ENCODE measurements at regions not wholly inside any gene's neighbourhood (a gene's known extent, or its start where the extent isn't known, plus 50 kb on each side); places are given as distances from the start of the nearest gene placed in this dataset.

- H3K36me3 ChIP-seq (ENCODE audit: control insufficient read depth, low read depth, low read length): no peaks in the 10 kb centered on the region
Observed at GRCh38 chr5:158373608-158374395, 514.9 kb upstream of the CLINT1 start.

DNA sequence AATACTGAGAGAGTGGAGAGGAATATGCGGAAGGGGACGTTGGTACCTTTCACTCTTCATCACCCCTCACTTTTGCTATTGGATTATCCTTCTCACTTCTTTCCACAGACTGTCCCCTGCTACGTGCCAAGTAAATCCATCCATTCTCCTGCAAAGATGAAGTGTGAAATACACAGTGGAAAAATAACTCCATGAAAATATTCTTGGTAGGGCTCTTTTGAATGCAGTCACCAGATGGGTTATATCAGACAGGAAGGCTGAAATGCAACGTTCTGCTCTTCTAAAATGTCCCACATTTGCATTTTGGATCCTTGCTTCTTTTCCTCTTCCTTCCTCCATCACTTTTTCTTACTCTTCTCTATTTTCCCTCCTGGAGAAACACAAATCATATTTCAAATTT is 510.3 kb upstream of the CLINT1 start:
- no peak overlapping the region for H3K9ac ChIP-seq (ENCODE audit: low read length)
- no peaks in the 10 kb centered on the region for H3K36me3 ChIP-seq (ENCODE audit: control insufficient read depth, low read depth, low read length)
- no peaks in the 10 kb centered on the region for H3K9me3 ChIP-seq (ENCODE audit: control insufficient read depth, low read depth, low read length)
- H3K4me3 ChIP-seq (ENCODE audit: low read length): no peak overlapping the region
- no peaks in the 10 kb centered on the region for H3K27me3 ChIP-seq (ENCODE audit: control insufficient read depth, insufficient read depth, low read length)
- no peak overlapping the region for H3K27ac ChIP-seq (ENCODE audit: low read length)
- H3K4me1 ChIP-seq (ENCODE audit: control insufficient read depth, low read depth, low read length): peaks cover 5% of the 10 kb centered on the region

More at GRCh38 chr5:158373608-158374395, 514.9 kb upstream of the CLINT1 start:
- no peak overlapping the region for H3K27ac ChIP-seq (ENCODE audit: low read length)
- H3K9ac ChIP-seq (ENCODE audit: low read length): no peak overlapping the region
- H3K27me3 ChIP-seq (ENCODE audit: control insufficient read depth, insufficient read depth, low read length): no peaks in the 10 kb centered on the region
- no peak overlapping the region for H3K4me3 ChIP-seq (ENCODE audit: low read length)
- H3K9me3 ChIP-seq (ENCODE audit: control insufficient read depth, low read depth, low read length): no peaks in the 10 kb centered on the region
- H3K4me1 ChIP-seq (ENCODE audit: control insufficient read depth, low read depth, low read length): no peaks in the 10 kb centered on the region

GRCh38 chr5:158368686-158369085 is 509.7 kb upstream of the CLINT1 start:
- H3K9ac ChIP-seq (ENCODE audit: low read length): no peak overlapping the region
- H3K4me1 ChIP-seq (ENCODE audit: control insufficient read depth, low read depth, low read length): peaks cover 8% of the 10 kb centered on the region
- H3K4me3 ChIP-seq (ENCODE audit: low read length): no peak overlapping the region
- H3K36me3 ChIP-seq (ENCODE audit: control insufficient read depth, low read depth, low read length): no peaks in the 10 kb centered on the region
- no peaks in the 10 kb centered on the region for H3K27me3 ChIP-seq (ENCODE audit: control insufficient read depth, insufficient read depth, low read length)
- H3K27ac ChIP-seq (ENCODE audit: low read length): no peak overlapping the region
- H3K9me3 ChIP-seq (ENCODE audit: control insufficient read depth, low read depth, low read length): no peaks in the 10 kb centered on the region

GRCh38 chr5:158364367-158364766 is 505.4 kb upstream of the CLINT1 start:
- Histone ChIP-seq H3K4me3 (ENCODE audit: low read length) (no peak overlapping the region), H3K36me3 (ENCODE audit: control insufficient read depth, low read depth, low read length) (no peaks in the 10 kb centered on the region), H3K27me3 (ENCODE audit: control insufficient read depth, insufficient read depth, low read length) (no peaks in the 10 kb centered on the region)

DNA sequence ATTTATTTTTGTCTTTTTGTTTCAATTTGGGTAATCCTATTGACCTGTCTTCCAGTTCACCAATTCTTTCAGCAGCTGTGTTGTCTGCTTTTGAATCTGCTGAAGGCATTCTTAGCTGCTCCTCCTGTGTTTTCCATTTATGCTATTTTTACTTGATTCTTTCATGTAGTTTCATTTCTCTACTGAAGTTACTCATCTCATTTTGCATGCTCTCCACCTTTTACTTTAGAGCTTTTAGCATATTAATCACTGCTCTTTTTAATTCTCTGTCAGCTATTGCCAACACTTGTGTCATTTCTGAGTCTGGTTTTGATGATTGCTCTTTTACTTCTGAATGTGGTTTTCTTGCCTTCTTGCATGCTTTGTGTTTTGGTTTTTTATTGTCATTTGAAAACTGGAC is 496.0 kb upstream of the CLINT1 start:
- Histone ChIP-seq H3K4me3 (ENCODE audit: low read length) (no peak overlapping the region), H3K4me1 (ENCODE audit: control insufficient read depth, low read depth, low read length) (peaks cover 4% of the 10 kb centered on the region), H3K9me3 (ENCODE audit: control insufficient read depth, low read depth, low read length) (no peaks in the 10 kb centered on the region), H3K27me3 (ENCODE audit: control insufficient read depth, insufficient read depth, low read length) (no peaks in the 10 kb centered on the region), H3K9ac (ENCODE audit: low read length) (no peak overlapping the region), H3K27ac (ENCODE audit: low read length) (no peak overlapping the region), H3K36me3 (ENCODE audit: control insufficient read depth, low read depth, low read length) (no peaks in the 10 kb centered on the region)

More at GRCh38 chr5:158364367-158364766, 505.4 kb upstream of the CLINT1 start:
- no peak overlapping the region for H3K27ac ChIP-seq (ENCODE audit: low read length)
- peaks cover 8% of the 10 kb centered on the region for H3K4me1 ChIP-seq (ENCODE audit: control insufficient read depth, low read depth, low read length)
- H3K9ac ChIP-seq (ENCODE audit: low read length): no peak overlapping the region
- H3K9me3 ChIP-seq (ENCODE audit: control insufficient read depth, low read depth, low read length): no peaks in the 10 kb centered on the region

- no peaks in the 10 kb centered on the region for H3K36me3 ChIP-seq (ENCODE audit: control insufficient read depth, low read depth, low read length)
- no peak overlapping the region for H3K4me3 ChIP-seq (ENCODE audit: low read length)
- peaks cover 4% of the 10 kb centered on the region for H3K4me1 ChIP-seq (ENCODE audit: control insufficient read depth, low read depth, low read length)
- no peaks in the 10 kb centered on the region for H3K27me3 ChIP-seq (ENCODE audit: control insufficient read depth, insufficient read depth, low read length)
- H3K9ac ChIP-seq (ENCODE audit: low read length): no peak overlapping the region
- no peaks in the 10 kb centered on the region for H3K9me3 ChIP-seq (ENCODE audit: control insufficient read depth, low read depth, low read length)
- no peak overlapping the region for H3K27ac ChIP-seq (ENCODE audit: low read length)
Observed at GRCh38 chr5:158351485-158352125, 492.7 kb upstream of the CLINT1 start.

DNA sequence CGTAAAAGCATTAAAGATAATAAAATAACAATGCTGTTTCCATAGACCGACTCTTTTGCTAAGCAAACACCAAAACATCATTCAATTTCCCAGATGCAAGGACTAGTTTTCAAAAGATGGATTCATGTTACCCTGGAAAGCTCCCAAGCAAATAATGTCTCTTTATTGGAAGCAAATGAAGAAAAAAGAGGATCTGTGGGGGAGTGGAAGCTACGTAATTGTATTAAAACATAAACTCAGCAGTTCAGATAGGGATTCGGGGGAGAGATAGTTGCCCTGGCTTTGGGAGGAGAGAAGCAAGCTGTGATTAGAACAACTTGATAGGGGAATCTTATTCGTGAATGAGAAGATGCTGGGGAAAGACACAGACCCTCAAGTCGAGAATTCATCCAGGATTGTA is 491.0 kb upstream of the CLINT1 start:
- H3K9me3 ChIP-seq (ENCODE audit: control insufficient read depth, low read depth, low read length): peaks cover 4% of the 10 kb centered on the region

DNA sequence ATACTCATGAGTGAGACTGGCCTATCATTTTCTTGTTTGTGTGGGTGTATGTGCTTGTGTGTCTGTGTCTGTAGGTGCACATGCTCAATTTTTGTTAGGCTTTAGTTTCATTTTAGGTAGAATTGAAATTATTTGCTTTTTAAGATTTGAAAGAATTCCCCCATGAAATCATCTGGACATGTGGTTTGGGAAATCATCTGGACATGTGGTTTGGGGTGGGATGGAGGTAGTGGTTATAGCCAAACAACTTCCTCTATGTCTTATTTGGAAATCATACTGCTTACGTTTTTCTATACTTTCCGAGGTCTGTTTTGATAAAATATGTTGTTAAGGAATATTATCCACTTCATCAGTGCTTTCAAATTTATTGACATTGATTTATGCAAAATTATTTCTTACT is 485.4 kb upstream of the CLINT1 start:
- Histone ChIP-seq H3K9ac (ENCODE audit: low read length) (no peak overlapping the region), H3K4me3 (ENCODE audit: low read length) (no peak overlapping the region), H3K36me3 (ENCODE audit: control insufficient read depth, low read depth, low read length) (no peaks in the 10 kb centered on the region), H3K4me1 (ENCODE audit: control insufficient read depth, low read depth, low read length) (no peaks in the 10 kb centered on the region), H3K27me3 (ENCODE audit: control insufficient read depth, insufficient read depth, low read length) (no peaks in the 10 kb centered on the region), H3K9me3 (ENCODE audit: control insufficient read depth, low read depth, low read length) (peaks cover 4% of the 10 kb centered on the region), H3K27ac (ENCODE audit: low read length) (no peak overlapping the region)

More for the DNA sequence above, 491.0 kb upstream of the CLINT1 start:
- no peak overlapping the region for H3K9ac ChIP-seq (ENCODE audit: low read length)
- H3K27me3 ChIP-seq (ENCODE audit: control insufficient read depth, insufficient read depth, low read length): no peaks in the 10 kb centered on the region
- H3K4me3 ChIP-seq (ENCODE audit: low read length): no peak overlapping the region
- H3K27ac ChIP-seq (ENCODE audit: low read length): no peak overlapping the region
- H3K36me3 ChIP-seq (ENCODE audit: control insufficient read depth, low read depth, low read length): no peaks in the 10 kb centered on the region
- H3K4me1 ChIP-seq (ENCODE audit: control insufficient read depth, low read depth, low read length): peaks cover 4% of the 10 kb centered on the region

- Histone ChIP-seq H3K27ac (ENCODE audit: low read length) (no peak overlapping the region), H3K27me3 (ENCODE audit: control insufficient read depth, insufficient read depth, low read length) (no peaks in the 10 kb centered on the region), H3K36me3 (ENCODE audit: control insufficient read depth, low read depth, low read length) (no peaks in the 10 kb centered on the region), H3K4me3 (ENCODE audit: low read length) (no peak overlapping the region), H3K9me3 (ENCODE audit: control insufficient read depth, low read depth, low read length) (peaks cover 3% of the 10 kb centered on the region), H3K4me1 (ENCODE audit: control insufficient read depth, low read depth, low read length) (no peaks in the 10 kb centered on the region), H3K9ac (ENCODE audit: low read length) (no peak overlapping the region)
Observed at GRCh38 chr5:158340608-158341007, 481.7 kb upstream of the CLINT1 start.

GRCh38 chr5:158326256-158326655 is 467.3 kb upstream of the CLINT1 start:
- Histone ChIP-seq H3K4me3 (ENCODE audit: low read length) (no peak overlapping the region), H3K9me3 (ENCODE audit: control insufficient read depth, low read depth, low read length) (peaks cover 12% of the 10 kb centered on the region), H3K4me1 (ENCODE audit: control insufficient read depth, low read depth, low read length) (peaks cover 24% of the 10 kb centered on the region), H3K9ac (ENCODE audit: low read length) (no peak overlapping the region), H3K27me3 (ENCODE audit: control insufficient read depth, insufficient read depth, low read length) (no peaks in the 10 kb centered on the region), H3K27ac (ENCODE audit: low read length) (no peak overlapping the region), H3K36me3 (ENCODE audit: control insufficient read depth, low read depth, low read length) (no peaks in the 10 kb centered on the region)

DNA sequence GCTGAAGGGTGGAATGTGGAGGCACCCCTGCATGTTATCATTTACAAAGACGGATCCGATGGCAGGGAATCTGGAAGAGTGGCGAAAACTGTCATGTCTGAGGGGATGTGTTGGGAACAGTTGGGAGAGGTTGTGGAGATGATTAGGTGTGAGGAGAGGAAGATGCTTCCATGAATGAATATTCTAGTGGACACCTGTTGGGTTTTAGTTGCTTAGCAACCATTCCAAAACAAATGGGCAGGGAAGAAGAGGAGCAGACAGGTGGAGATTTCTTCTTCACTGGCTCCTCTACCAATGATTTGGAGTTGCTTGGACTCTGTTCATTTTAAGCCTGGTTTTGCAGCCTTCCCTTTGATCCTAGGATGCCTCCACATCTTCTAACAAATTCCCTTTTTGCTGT is 465.3 kb upstream of the CLINT1 start:
- Histone ChIP-seq H3K36me3 (ENCODE audit: control insufficient read depth, low read depth, low read length) (no peaks in the 10 kb centered on the region), H3K4me3 (ENCODE audit: low read length) (no peak overlapping the region), H3K27ac (ENCODE audit: low read length) (no peak overlapping the region), H3K4me1 (ENCODE audit: control insufficient read depth, low read depth, low read length) (peaks cover 24% of the 10 kb centered on the region), H3K27me3 (ENCODE audit: control insufficient read depth, insufficient read depth, low read length) (no peaks in the 10 kb centered on the region), H3K9me3 (ENCODE audit: control insufficient read depth, low read depth, low read length) (peaks cover 3% of the 10 kb centered on the region), H3K9ac (ENCODE audit: low read length) (no peak overlapping the region)

- H3K36me3 ChIP-seq (ENCODE audit: control insufficient read depth, low read depth, low read length): no peaks in the 10 kb centered on the region
- no peaks in the 10 kb centered on the region for H3K9me3 ChIP-seq (ENCODE audit: control insufficient read depth, low read depth, low read length)
- no peak overlapping the region for H3K27ac ChIP-seq (ENCODE audit: low read length)
- peaks cover 24% of the 10 kb centered on the region for H3K4me1 ChIP-seq (ENCODE audit: control insufficient read depth, low read depth, low read length)
- no peak overlapping the region for H3K4me3 ChIP-seq (ENCODE audit: low read length)
- no peaks in the 10 kb centered on the region for H3K27me3 ChIP-seq (ENCODE audit: control insufficient read depth, insufficient read depth, low read length)
- no peak overlapping the region for H3K9ac ChIP-seq (ENCODE audit: low read length)
Observed at GRCh38 chr5:158322620-158323019, 463.7 kb upstream of the CLINT1 start.

Data from iPS-18a (cell line).